Peyer's patch (tissue), 4 donors: ENCODE measurements at regions not wholly inside any gene's neighbourhood (a gene's known extent, or its start where the extent isn't known, plus 50 kb on each side); places are given as distances from the start of the nearest gene placed in this dataset.
A peak's percentile ranks its signal among the peaks of the same experiment; 100 is the strongest.
"Not testable (repeated sequence)": the region's sequence is repeated elsewhere in the genome, so short reads cannot be mapped to it uniquely, and the experiment has no call there.

Source experiments
- DNase-seq, 3 donors: peaks; one replicate each; pipeline ENCODE4 v3.0.0-alpha.2; 2017 to 2019
- H3K27ac ChIP-seq, 4 donors: fragments of 200-600 bp; sonication (generic); one replicate each; pipeline ENCODE4 v1.5.1; 2016 to 2019
- H3K27me3 ChIP-seq, 2 donors: fragments of 200-600 bp; sonication (generic); one replicate each; pipeline ENCODE4 v1.5.1; 2019
- H3K36me3 ChIP-seq, 3 donors: fragments of 200-600 bp; sonication (generic); one replicate each; pipeline ENCODE4 v1.5.1; 2016 to 2019
- H3K4me1 ChIP-seq, 4 donors: fragments of 200-600 bp; sonication (generic); one replicate each; pipeline ENCODE4 v1.5.1; 2016 to 2019
- H3K4me3 ChIP-seq, 4 donors: fragments of 200-600 bp; sonication (generic); 1 replicate in 3 of 4; 2 replicates in 1 of 4; pipeline ENCODE4 v1.5.1; 2016 to 2019; ENCODE audit warnings: mild to moderate bottlenecking in 1 of 4
- H3K9me3 ChIP-seq, 4 donors: fragments of 200-600 bp; sonication (generic); one replicate each; pipeline ENCODE4 v1.5.1; 2016 to 2019; ENCODE audit warnings: mild to moderate bottlenecking in 1 of 4
- POLR2A ChIP-seq, 2 donors: fragments of 450-650 bp; IDR thresholded peaks; one replicate each; pipeline ENCODE4 v1.5.1; 2017; ENCODE audit warnings: antibody characterized with exemption in 2 of 2, mild to moderate bottlenecking in 2 of 2, moderate library complexity in 2 of 2
- TF ChIP-seq, protein P1 (sequence below), 6 experiments: fragments of 450-650 bp in 4 of 6; fragments of 200-600 bp in 2 of 6; sonication (generic) in 1 of 6; IDR thresholded peaks; one replicate each; pipeline ENCODE4 v1.5.1; 2017 to 2019; ENCODE audit warnings: antibody characterized with exemption in 6 of 6, mild to moderate bottlenecking in 3 of 6, moderate library complexity in 1 of 6

GRCh38 chr15:62415498-62415897, 250.4 kb upstream of the C2CD4B start:
- no peak overlapping the region for H3K4me3 ChIP-seq
- H3K36me3 ChIP-seq: no peaks in the 10 kb centered on the region
- H3K27ac ChIP-seq: no peak overlapping the region
- DNase-seq: no peak
- peaks cover 0 to 17% (median 2%) of the 10 kb centered on the region in 4 donors for H3K4me1 ChIP-seq
- TF ChIP-seq POLR2A (IDR thresholded peaks at IDR 0.05): no peak
- TF ChIP-seq, protein P1, sequence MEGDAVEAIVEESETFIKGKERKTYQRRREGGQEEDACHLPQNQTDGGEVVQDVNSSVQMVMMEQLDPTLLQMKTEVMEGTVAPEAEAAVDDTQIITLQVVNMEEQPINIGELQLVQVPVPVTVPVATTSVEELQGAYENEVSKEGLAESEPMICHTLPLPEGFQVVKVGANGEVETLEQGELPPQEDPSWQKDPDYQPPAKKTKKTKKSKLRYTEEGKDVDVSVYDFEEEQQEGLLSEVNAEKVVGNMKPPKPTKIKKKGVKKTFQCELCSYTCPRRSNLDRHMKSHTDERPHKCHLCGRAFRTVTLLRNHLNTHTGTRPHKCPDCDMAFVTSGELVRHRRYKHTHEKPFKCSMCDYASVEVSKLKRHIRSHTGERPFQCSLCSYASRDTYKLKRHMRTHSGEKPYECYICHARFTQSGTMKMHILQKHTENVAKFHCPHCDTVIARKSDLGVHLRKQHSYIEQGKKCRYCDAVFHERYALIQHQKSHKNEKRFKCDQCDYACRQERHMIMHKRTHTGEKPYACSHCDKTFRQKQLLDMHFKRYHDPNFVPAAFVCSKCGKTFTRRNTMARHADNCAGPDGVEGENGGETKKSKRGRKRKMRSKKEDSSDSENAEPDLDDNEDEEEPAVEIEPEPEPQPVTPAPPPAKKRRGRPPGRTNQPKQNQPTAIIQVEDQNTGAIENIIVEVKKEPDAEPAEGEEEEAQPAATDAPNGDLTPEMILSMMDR (IDR thresholded peaks at IDR 0.05): no peak
- no peaks in the 10 kb centered on the region for H3K9me3 ChIP-seq
- H3K27me3 ChIP-seq: no peaks in the 10 kb centered on the region

GRCh38 chr15:62416526-62416925, 251.4 kb upstream of the C2CD4B start:
- no peak overlapping the region for H3K4me3 ChIP-seq
- peaks cover 0 to 17% (median 2%) of the 10 kb centered on the region in 4 donors for H3K4me1 ChIP-seq
- no peaks in the 10 kb centered on the region for H3K9me3 ChIP-seq
- TF ChIP-seq POLR2A (IDR thresholded peaks at IDR 0.05): no peak
- TF ChIP-seq, protein P1 (IDR thresholded peaks at IDR 0.05): no peak
- DNase-seq: no peak
- no peaks in the 10 kb centered on the region for H3K27me3 ChIP-seq
- H3K36me3 ChIP-seq: no peaks in the 10 kb centered on the region
- H3K27ac ChIP-seq: no peak overlapping the region

DNA sequence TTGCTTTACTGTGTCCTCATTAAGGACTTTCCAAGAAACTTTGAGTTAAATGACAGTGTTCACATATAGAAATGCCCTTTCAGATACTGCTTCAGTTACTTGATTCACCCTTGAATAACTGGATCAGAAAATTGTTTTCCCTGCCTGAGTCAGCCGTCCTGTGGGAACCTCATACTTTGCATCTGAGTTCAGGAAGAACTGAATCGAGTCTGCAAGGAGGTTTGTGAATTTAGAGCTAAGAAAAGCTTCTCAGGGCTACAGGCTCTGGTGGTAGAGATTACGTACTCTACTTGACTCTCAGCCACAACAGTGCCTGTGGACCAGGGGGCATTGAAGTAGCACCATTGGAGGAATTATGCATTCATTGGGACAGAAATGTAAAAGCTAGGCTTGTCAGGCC, 252.4 kb upstream of the C2CD4B start:
- TF ChIP-seq POLR2A (IDR thresholded peaks at IDR 0.05): no peak
- TF ChIP-seq, protein P1 (IDR thresholded peaks at IDR 0.05): no peak
- H3K4me1 ChIP-seq: peaks cover 0 to 17% (median 2%) of the 10 kb centered on the region in 4 donors
- no peaks in the 10 kb centered on the region for H3K27me3 ChIP-seq
- H3K4me3 ChIP-seq: no peak overlapping the region
- no peaks in the 10 kb centered on the region for H3K9me3 ChIP-seq
- DNase-seq: no peak
- no peaks in the 10 kb centered on the region for H3K36me3 ChIP-seq
- H3K27ac ChIP-seq: peak overlapping the region in 2 of 4 donors; percentile 15 to 75

DNA sequence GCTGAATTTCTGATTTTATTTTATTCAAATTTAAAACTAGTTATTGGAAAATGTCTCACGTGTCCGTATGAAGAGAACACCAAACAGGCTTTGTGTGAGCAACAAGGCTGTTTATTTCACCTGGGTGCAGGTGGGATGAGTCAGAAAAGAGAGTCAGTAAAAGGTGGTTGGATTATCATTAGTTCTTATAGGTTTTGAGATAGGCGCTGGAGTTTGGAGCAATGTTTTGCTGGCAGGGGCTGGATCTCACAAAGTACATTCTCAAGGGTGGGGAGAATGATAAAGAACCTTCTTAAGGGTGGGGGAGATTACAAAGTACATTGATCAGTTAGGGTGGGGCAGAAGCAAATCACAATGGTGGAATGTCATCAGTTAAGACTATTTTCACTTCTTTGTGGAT, 253.4 kb upstream of the C2CD4B start:
- DNase-seq: peak in 1 of 3 donors; percentile 65
- H3K27ac ChIP-seq: peak overlapping the region in 2 of 4 donors; percentile 30 to 75

GRCh38 chr15:62419192-62419591, 254.1 kb upstream of the C2CD4B start:
- DNase-seq: no peak
- Histone ChIP-seq H3K9me3 (no peaks in the 10 kb centered on the region), H3K27me3 (no peaks in the 10 kb centered on the region), H3K36me3 (no peaks in the 10 kb centered on the region), H3K4me1 (peaks cover 0 to 17% (median 2%) of the 10 kb centered on the region in 4 donors), H3K4me3 (no peak overlapping the region), H3K27ac (peak overlapping the region in 1 of 4 donors; percentile 75)
- TF ChIP-seq, protein P1 (IDR thresholded peaks at IDR 0.05): no peak
- no peak for TF ChIP-seq POLR2A (IDR thresholded peaks at IDR 0.05)

More for the DNA sequence above, 253.4 kb upstream of the C2CD4B start:
- H3K36me3 ChIP-seq, H3K27me3 ChIP-seq, H3K4me3 ChIP-seq, H3K9me3 ChIP-seq: not testable (repeated sequence)
- peaks cover 0 to 17% (median 2%) of the 10 kb centered on the region in 4 donors for H3K4me1 ChIP-seq

DNA sequence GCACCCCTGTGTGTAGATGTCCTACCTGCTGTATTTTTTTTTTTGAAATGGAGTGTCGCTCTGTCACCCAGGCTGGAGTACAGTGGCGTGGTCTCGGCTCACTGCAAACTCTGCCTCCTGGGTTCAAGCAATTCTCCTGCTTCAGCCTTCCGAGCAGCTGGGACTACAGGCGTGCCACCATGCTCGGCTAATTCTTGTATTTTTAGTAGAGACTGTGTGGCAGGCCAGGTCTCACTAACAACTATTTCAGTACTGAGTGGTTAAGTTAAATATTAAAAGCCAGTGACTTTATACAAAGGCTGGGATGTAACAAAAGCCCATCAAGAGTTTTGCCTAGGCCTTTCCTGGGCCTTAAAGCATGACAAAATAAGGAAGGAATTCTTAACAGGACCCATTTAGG, 255.3 kb upstream of the C2CD4B start:
- DNase-seq, H3K4me3 ChIP-seq, H3K9me3 ChIP-seq, H3K27ac ChIP-seq, H3K27me3 ChIP-seq, H3K36me3 ChIP-seq: not testable (repeated sequence)
- peaks cover 0 to 17% (median 2%) of the 10 kb centered on the region in 4 donors for H3K4me1 ChIP-seq

DNA sequence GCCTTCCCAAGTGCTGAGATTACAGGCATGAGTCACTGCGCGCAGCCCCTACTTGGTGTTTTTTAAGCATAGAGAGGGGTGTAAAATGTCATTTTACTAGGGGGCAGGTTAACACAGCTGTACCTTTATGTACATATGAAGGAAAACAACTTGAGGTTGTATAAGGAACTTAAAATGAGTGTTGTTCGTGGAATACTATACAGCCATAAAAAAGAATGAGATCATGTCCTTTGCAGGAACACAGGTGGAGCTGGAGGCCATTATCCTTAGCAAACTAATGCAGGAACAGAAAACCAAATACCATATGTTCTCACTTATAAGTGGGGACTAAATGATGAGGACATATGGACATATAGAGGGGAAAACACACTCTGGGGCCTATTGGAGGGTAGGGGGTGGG, 256.2 kb upstream of the C2CD4B start:
- Histone ChIP-seq H3K27ac (no peak overlapping the region), H3K4me3 (no peak overlapping the region), H3K27me3 (no peaks in the 10 kb centered on the region), H3K36me3 (no peaks in the 10 kb centered on the region), H3K4me1 (peaks cover 0 to 17% (median 2%) of the 10 kb centered on the region in 4 donors), H3K9me3 (no peaks in the 10 kb centered on the region)
- no peak for DNase-seq
- no peak for TF ChIP-seq POLR2A (IDR thresholded peaks at IDR 0.05)
- TF ChIP-seq, protein P1 (IDR thresholded peaks at IDR 0.05): no peak
